HFFc6 (cell line): ENCODE measurements at regions not wholly inside any gene's neighbourhood (a gene's known extent, or its start where the extent isn't known, plus 50 kb on each side); places are given as distances from the start of the nearest gene placed in this dataset.
A peak's percentile ranks its signal among the peaks of the same experiment; 100 is the strongest.

Source experiments
- DNase-seq: peaks from one replicate; pipeline ENCODE4 v3.0.0-alpha.2; 2018
- H3K27ac Mint-ChIP-seq: 2 replicates; pipeline ENCODE4 v1.8.0; 2020; ENCODE audit warnings: mild to moderate bottlenecking, mixed read lengths
- H3K27me3 Mint-ChIP-seq: 2 replicates; pipeline ENCODE4 v1.8.0; 2021; ENCODE audit warnings: mild to moderate bottlenecking, moderate library complexity, mixed read lengths; ENCODE audit not compliant: insufficient read depth
- H3K36me3 Mint-ChIP-seq: 2 replicates; pipeline ENCODE4 v1.8.0; 2021; ENCODE audit warnings: low read depth, mixed read lengths
- H3K4me1 Mint-ChIP-seq: 2 replicates; pipeline ENCODE4 v1.8.0; 2020; ENCODE audit warnings: low read depth, mixed read lengths
- H3K4me3 Mint-ChIP-seq: 2 replicates; pipeline ENCODE4 v1.8.0; 2020; ENCODE audit warnings: mild to moderate bottlenecking, moderate library complexity, mixed read lengths
- H3K9me3 Mint-ChIP-seq: 2 replicates; pipeline ENCODE4 v1.8.0; 2020; ENCODE audit warnings: mild to moderate bottlenecking, mixed read lengths
- TF ChIP-seq, protein P1 (sequence below): fragments of 200-600 bp; sonication (generic); IDR thresholded peaks from 2 replicates; pipeline ENCODE4 v1.5.0; 2021; ENCODE audit warnings: antibody characterized with exemption, mild to moderate bottlenecking

DNA sequence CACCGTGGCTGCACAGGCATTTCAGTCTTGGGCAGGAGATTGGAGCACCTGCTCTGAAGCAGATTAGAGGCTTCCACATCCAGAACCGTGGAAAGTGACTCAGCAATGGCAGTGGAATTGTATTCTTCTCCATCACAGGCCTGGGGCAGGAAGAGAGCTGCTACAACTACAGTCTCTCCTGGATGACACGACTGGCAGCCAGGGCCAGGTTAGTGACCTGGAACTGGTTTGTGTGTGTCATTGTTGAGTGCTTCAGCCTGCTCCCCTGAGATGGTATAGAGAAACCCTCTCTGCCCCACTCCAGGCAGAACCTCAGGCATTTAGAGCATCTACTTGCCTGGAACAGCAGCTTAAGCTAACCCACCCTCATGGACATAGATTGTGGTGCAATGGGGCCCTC is 596.5 kb upstream of the INTU start:
- Mint-ChIP-seq H3K27me3 (peaks cover 3% of the 10 kb centered on the region; the same call in 1 of the 2 replicates), H3K4me1 (no peaks in the 10 kb centered on the region), H3K27ac (no peak overlapping the region), H3K36me3 (no peaks in the 10 kb centered on the region), H3K9me3 (peaks cover 5% of the 10 kb centered on the region; the same call in 1 of the 2 replicates), H3K4me3 (no peak overlapping the region)
- no peak for DNase-seq
- TF ChIP-seq, protein P1, sequence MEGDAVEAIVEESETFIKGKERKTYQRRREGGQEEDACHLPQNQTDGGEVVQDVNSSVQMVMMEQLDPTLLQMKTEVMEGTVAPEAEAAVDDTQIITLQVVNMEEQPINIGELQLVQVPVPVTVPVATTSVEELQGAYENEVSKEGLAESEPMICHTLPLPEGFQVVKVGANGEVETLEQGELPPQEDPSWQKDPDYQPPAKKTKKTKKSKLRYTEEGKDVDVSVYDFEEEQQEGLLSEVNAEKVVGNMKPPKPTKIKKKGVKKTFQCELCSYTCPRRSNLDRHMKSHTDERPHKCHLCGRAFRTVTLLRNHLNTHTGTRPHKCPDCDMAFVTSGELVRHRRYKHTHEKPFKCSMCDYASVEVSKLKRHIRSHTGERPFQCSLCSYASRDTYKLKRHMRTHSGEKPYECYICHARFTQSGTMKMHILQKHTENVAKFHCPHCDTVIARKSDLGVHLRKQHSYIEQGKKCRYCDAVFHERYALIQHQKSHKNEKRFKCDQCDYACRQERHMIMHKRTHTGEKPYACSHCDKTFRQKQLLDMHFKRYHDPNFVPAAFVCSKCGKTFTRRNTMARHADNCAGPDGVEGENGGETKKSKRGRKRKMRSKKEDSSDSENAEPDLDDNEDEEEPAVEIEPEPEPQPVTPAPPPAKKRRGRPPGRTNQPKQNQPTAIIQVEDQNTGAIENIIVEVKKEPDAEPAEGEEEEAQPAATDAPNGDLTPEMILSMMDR: no peak

DNA sequence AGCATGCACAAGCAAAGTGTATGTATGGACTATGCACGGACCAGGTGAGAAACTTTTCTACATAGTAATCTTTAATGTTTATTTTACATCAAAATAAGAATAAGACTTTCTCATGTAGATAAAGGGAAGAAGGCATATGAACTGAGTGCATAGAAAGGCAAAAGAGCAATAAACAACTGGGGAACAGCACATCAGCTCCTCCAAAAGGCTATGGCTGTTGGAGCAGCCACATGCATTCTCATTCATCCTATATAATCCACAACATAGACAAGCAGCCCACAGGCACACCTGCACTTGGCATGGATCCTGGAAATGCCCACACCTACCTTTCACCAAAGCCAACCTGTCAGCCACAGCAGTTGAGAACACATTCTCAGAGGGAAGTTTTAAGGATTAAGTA is 586.9 kb upstream of the INTU start:
- H3K4me3 Mint-ChIP-seq: no peak overlapping the region
- H3K27ac Mint-ChIP-seq: no peak overlapping the region
- H3K9me3 Mint-ChIP-seq: no peaks in the 10 kb centered on the region; the same call in 1 of the 2 replicates
- peaks cover 2% of the 10 kb centered on the region; the same call in 1 of the 2 replicates for H3K27me3 Mint-ChIP-seq
- H3K36me3 Mint-ChIP-seq: no peaks in the 10 kb centered on the region
- no peak for DNase-seq
- TF ChIP-seq, protein P1: no peak
- peaks cover 33% of the 10 kb centered on the region for H3K4me1 Mint-ChIP-seq

DNA sequence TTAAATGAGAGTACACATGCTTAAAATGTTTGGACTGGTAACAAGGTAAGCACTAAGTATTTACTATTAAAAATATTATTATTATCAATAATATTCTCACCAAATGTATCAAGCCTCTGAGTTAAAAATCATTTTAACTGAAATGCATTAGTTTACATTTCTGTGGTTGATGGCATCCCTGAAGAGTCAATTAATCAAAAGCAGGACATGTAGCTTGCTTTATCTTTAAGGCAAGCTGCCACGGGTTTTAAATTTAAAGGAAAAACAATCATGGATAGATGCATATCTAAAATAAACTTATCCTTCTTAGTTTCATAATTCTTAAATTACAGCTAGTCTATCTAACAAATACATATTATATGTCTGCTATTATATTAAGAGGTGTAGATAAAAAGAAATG is 584.8 kb upstream of the INTU start:
- Mint-ChIP-seq H3K27me3 (peaks cover 2% of the 10 kb centered on the region; the same call in 1 of the 2 replicates), H3K9me3 (no peaks in the 10 kb centered on the region), H3K36me3 (no peaks in the 10 kb centered on the region), H3K4me1 (peaks cover 33% of the 10 kb centered on the region), H3K27ac (no peak overlapping the region), H3K4me3 (no peak overlapping the region)
- DNase-seq: no peak
- TF ChIP-seq, protein P1: no peak

DNA sequence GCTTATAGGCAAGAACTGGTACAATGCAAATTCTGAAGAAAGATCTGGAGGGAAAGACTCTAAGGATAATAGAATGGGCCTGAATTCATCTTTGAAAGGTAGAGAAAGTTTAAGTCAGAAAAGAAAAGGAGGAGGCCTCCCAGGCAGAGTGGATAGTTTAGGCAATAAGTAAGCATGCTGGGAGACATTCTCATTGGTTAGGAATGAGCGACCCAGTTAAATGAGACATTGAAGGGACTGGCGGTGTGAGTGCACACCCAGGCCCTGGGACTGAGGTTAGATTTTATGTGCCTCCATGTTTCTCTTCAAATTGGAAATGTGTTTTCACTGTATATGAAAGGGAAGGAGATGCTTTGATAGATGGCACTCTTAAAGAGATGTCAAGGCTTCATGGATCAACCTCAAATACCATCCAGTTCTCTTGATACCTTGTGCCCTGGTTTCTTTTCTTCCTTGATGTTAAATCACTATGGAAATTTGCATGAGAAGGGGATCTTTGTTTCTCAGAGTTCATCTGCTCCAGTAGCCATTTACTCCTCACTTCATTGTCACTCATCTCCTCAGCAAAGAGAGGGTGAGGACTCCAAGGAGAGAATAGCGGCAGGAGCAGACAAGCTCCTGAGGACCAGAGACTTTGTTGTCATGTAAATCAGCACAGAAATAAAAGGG is 584.2 kb upstream of the INTU start:
- no peak for DNase-seq
- TF ChIP-seq, protein P1: no peak
- H3K4me3 Mint-ChIP-seq: no peak overlapping the region
- no peak overlapping the region for H3K27ac Mint-ChIP-seq
- peaks cover 33% of the 10 kb centered on the region for H3K4me1 Mint-ChIP-seq
- H3K27me3 Mint-ChIP-seq: peaks cover 2% of the 10 kb centered on the region; the same call in 1 of the 2 replicates
- no peaks in the 10 kb centered on the region for H3K36me3 Mint-ChIP-seq
- no peaks in the 10 kb centered on the region for H3K9me3 Mint-ChIP-seq

DNA sequence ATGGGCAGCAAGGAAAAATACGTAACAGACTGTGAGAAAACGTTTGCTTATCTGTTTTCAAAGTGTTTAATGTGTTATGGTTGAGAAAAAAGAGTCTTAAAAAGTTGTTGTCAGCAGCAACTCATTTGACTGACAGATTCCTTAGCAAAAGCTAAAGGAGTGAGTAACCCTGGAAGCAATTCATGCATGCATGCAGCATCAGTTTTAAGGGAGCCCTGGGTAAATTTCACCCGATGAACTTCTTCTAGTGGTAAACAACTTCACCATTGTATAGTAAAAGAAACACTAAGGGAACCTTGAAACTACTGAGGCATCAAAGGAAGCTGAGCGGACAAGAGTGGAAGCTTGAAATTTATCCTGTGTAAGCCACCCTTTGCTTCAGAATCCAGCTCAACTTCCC is 583.2 kb upstream of the INTU start:
- Mint-ChIP-seq H3K27me3 (peaks cover 2% of the 10 kb centered on the region; the same call in 1 of the 2 replicates), H3K27ac (no peak overlapping the region), H3K36me3 (no peaks in the 10 kb centered on the region), H3K4me1 (peaks cover 33% of the 10 kb centered on the region), H3K9me3 (no peaks in the 10 kb centered on the region), H3K4me3 (no peak overlapping the region)
- TF ChIP-seq, protein P1: no peak
- DNase-seq: peak; percentile 6
